ENCODE measurements at regions not wholly inside any gene's neighbourhood (a gene's known extent, or its start where the extent isn't known, plus 50 kb on each side); places are given as distances from the start of the nearest gene placed in this dataset.

DNA sequence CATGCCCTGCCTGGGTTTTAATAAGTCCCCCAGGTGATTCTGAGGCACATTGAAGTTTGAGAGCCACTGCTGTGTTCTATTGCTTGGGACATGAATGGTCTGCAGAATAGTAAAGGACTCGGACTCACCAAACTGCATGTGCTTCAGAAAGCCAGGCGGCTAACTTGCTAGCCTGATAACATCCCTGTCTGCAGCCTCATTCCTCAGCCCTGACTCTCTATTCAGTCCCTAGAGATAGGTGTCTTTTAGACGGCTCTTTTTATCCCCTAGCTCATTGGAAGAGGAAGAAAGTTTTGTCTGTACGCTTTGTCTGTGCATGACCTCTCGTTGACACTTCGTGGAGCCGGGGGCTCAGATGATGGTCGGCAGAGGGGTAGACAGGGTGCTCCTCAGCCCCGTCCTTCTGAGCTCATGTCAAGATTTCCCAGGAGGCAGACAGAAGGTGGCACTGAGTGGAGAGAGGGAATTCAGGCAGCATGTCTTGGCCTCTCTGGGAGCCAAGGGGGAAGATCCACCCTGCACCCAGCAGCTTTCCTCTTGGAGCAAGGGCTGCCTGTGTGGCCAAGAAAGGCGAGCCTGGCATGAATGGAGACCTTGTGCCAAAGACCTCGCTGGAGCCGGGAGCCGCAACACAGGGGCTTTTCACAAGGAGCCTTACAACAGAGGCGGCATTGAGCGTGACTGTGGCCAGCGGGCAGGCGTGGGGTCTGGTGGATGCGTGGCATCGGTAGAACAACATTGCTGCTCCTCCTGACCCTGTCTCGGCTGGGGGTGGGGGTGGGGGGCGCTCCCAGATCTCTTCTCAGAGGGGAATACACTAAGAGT is 51.1 kb upstream of the PODXL start:
- Mint-ChIP-seq H3K9me3 (no peaks in the 10 kb centered on the region), H3K36me3 (no peaks in the 10 kb centered on the region), H3K27ac (no peak overlapping the region)
- ATAC-seq = no peak
- no peak for DNase-seq (ENCODE audit: low spot score in 2 of 2)

DNA sequence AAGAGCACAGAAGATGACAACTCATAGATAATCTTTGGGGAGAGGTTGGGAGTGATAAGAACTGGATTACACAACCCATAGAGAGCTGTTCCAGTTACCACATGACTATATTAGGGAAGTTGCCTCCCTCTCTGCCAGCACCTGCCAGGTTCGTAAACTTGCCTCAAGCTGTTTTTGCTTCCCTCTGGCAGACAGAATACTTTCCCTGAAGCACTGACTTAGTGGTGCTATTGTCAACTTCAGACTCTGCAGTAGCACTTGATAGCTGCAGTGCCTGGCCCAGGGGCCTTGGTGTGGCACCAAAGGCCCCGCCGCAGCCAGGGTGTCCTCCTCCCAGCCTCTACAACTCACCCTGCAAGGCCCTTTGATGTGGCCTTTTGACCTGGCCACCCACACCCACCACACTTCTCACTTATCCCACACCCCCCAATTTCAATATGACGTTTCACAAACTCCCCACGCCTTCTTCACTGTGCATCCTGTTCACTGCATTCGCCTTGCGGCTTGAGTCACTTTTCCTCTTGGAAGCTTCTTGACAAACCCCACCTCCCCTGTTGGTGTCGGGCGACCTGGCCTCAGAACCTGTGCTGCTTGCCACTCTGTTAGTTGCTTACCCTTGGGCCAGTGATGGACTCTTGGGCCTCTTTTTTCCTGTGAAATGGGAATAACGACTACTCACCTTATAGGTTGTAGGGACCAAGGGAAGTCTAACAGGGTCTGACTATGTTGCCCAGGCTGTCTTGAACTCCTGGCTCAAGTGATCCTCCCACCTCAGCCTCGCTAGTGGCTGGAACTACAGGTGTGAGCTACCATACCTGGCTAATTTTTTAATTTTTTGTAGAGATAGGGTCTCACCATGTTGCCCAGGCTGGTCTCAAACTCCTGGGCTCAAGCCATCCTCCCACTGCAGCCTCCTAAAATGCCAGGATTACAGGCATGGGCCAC is 50.2 kb upstream of the PODXL start:
- Mint-ChIP-seq H3K9me3 (no peaks in the 10 kb centered on the region), H3K36me3 (no peaks in the 10 kb centered on the region)
- no peak for DNase-seq (ENCODE audit: low spot score in 2 of 2)

More for the DNA sequence above, 50.2 kb upstream of the PODXL start:
- peak in 1 of 2 donors; percentile 16 for ATAC-seq
- H3K27ac Mint-ChIP-seq = no peak overlapping the region

Data from activated naive CD4-positive, alpha-beta T cell treated with anti-CD3 and anti-CD28 coated beads, Interleukin-2, amount 50 U/mL, for 72 hours (primary cell).